RWPE1 (cell line): ENCODE measurements at regions not wholly inside any gene's neighbourhood (a gene's known extent, or its start where the extent isn't known, plus 50 kb on each side); places are given as distances from the start of the nearest gene placed in this dataset.
A peak's percentile ranks its signal among the peaks of the same experiment; 100 is the strongest.

Experiments
- CTCF ChIA-PET: fragments of 350-600 bp; sonication (Branson Sonifier 250); formaldehyde crosslinking; extraction: SDS; loops from one replicate; lab custom pipeline; 2021; lab: Yijun Ruan, JAX
- POLR2A ChIA-PET: fragments of 400-600 bp; formaldehyde crosslinking; extraction: SDS; loops from one replicate; lab custom pipeline; 2020; ENCODE audit warnings: antibody characterized with exemption; ENCODE audit not compliant: low non-redundant PET; lab: Yijun Ruan, JAX
- DNase-seq: peaks from one replicate; pipeline ENCODE4 v3.0.0; 2012; ENCODE audit warnings: low spot score
- H3K27ac ChIP-seq: fragments of 450-650 bp; 2 replicates; pipeline ENCODE4 v1.5.1; 2017
- TF ChIP-seq, protein P1 (sequence below): fragments of 450-650 bp; conservative IDR thresholded peaks from 2 replicates; pipeline ENCODE4 v1.5.1; 2017; ENCODE audit warnings: low read depth, mild to moderate bottlenecking

DNA sequence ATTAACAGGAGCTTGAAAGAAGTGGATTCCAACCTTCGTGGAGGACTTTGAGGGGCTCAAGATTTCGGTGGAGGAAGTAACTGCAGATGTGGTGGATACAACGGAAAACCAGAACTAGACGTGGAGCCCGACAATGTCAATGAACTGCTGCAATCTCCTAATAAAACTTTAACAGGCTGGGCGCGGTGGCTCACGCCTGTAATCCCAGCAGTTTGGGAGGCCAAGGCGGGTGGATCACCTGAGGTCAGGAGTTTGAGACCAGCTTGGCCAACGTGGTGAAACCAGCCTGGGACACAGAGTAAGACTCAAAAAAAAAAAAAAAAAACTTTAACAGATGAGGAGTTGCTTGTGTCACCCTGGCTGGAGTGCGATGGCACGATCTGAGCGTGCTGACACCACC, 477.8 kb upstream of the MKI67 start:
- H3K27ac ChIP-seq = no peak overlapping the region
- TF ChIP-seq, protein P1, sequence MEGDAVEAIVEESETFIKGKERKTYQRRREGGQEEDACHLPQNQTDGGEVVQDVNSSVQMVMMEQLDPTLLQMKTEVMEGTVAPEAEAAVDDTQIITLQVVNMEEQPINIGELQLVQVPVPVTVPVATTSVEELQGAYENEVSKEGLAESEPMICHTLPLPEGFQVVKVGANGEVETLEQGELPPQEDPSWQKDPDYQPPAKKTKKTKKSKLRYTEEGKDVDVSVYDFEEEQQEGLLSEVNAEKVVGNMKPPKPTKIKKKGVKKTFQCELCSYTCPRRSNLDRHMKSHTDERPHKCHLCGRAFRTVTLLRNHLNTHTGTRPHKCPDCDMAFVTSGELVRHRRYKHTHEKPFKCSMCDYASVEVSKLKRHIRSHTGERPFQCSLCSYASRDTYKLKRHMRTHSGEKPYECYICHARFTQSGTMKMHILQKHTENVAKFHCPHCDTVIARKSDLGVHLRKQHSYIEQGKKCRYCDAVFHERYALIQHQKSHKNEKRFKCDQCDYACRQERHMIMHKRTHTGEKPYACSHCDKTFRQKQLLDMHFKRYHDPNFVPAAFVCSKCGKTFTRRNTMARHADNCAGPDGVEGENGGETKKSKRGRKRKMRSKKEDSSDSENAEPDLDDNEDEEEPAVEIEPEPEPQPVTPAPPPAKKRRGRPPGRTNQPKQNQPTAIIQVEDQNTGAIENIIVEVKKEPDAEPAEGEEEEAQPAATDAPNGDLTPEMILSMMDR = no peak
- ChIA-PET POLR2A (no interaction called here), CTCF (no interaction called here)
- DNase-seq = no peak

DNA sequence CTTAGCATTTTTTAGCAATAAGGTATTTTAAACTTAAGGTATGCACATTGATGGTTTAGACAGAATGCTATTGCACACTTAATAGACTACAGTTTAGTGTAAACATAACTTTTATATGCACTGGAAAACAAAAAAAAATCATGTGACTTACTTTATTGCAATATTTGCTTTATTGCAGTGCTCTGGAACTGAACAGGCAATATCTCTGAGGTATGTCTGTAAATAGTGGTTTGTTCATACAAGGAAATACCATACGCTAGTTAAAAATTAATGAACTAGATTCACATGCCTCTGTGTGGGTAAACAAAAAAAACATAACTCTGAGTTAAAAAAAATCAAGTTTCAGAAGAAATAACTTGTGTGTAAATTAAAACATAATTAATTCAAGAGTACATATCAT, 479.0 kb upstream of the MKI67 start:
- DNase-seq = no peak
- H3K27ac ChIP-seq = no peak overlapping the region
- TF ChIP-seq, protein P1 = no peak
- CTCF ChIA-PET = no interaction called here
- POLR2A ChIA-PET = no interaction called here

DNA sequence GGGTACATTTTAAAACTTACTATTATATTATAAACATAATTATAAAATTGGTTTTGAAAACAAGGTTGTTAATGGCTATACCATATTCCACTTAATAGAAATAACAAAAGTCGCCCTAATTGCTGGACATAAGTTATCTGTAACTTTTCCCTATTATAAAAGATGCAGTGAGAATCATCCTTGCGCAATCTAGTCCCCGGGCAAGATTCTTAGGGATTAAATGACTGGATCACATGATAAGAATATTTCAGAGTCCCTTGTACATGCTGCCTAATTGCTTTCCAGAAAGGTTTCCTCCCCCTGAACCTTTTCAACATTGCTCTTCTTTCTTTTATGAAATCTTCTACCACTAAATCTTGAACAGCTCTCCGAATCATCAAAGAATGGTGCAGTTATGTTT, 479.8 kb upstream of the MKI67 start:
- TF ChIP-seq, protein P1 = no peak
- ChIA-PET POLR2A (no interaction called here), CTCF (no interaction called here)
- peak; percentile 48 for DNase-seq
- no peak overlapping the region for H3K27ac ChIP-seq

DNA sequence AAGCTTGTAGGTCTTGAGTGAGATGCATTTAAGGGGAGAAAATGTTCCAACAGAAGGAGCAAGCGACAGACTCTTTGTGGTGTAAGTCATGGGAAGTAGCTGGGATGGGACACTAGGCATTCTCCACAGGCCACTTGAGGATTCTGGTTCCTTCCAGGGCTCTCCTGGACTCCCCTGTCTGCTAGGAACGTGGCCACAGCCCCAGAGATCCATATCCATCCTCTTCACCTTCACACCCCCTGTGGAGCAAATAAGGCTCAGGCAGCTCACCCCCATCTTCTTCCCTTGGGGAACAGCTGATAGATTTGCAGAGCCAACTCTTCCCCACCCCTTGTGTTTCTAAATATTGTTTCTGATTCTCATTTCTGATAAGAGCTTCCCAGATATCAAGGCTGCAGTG, 482.6 kb upstream of the MKI67 start:
- CTCF ChIA-PET = interaction anchor here (0.8 kb wide), 1 partner anchor 397 kb away, joined by 4 read pairs; no protein-coding TSS in a partner anchor
- H3K27ac ChIP-seq = no peak overlapping the region
- TF ChIP-seq, protein P1 = no peak
- POLR2A ChIA-PET = no interaction called here
- DNase-seq = no peak

DNA sequence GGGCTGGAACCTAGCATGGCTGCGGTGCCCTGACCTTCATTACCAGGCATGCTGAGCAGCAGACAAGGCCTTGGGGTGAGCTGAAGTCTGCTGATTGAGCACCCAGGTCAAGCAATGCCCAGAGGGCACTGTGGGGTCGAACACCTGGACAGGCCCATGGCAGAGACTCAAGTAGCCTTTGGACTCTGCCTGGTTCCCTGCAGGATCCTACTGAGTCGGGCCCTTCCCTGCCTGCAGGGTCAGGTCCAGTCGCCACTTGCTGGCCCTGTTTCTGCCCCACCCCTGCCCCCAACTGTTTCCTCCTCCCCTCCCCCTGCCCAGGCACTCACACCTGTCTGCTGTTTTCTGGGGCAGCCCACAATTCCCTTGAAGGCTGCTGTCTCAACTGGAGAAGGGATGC, 483.2 kb upstream of the MKI67 start:
- ChIA-PET POLR2A (no interaction called here), CTCF (no interaction called here)
- TF ChIP-seq, protein P1 = no peak
- DNase-seq = no peak
- H3K27ac ChIP-seq = no peak overlapping the region

DNA sequence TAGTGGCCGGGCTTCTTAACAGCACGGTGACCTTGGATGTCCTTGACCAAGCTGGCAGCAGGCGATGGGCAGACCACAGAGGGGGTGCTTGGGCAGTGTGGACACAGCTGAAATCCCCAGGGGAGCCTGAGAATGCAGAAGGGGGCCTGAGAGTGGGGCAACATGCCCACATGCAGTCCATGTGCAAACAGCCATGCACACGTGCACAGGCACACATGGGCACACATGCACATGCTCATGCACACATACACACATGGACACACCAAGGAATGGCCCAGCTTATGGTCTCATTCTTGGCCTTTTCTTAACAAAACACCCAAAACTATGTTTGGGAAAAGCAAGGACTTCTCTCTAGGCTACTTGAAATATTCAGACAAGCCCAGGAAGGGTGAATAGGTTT, 483.9 kb upstream of the MKI67 start:
- no peak for DNase-seq
- TF ChIP-seq, protein P1 = no peak
- H3K27ac ChIP-seq = no peak overlapping the region
- CTCF ChIA-PET = no interaction called here
- POLR2A ChIA-PET = no interaction called here

DNA sequence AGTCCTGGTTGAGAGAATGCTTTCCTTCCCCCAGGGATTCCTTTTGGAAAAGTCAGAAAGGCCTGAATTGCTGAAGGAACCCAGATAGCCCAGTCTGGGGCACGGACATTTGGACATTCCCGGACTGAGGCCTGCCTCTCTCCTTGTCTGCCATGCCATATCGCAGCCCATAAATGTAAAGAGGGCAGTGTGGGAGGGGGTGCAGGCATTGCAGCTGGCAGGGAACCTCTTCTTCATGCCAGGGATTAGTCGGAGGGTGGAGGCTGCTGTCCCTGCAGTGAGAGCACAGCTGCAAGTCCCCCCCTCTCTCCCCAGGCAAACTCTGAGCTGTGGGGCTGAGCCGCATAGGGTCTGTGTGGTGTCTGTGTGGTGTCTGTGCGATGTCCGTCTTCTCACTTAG, 486.0 kb upstream of the MKI67 start:
- ChIA-PET POLR2A (no interaction called here), CTCF (no interaction called here)
- no peak overlapping the region for H3K27ac ChIP-seq
- TF ChIP-seq, protein P1 = no peak
- DNase-seq = no peak
